Right lobe of liver (tissue), 4 donors: ENCODE measurements at regions not wholly inside any gene's neighbourhood (a gene's known extent, or its start where the extent isn't known, plus 50 kb on each side); places are given as distances from the start of the nearest gene placed in this dataset.

Experiments used
- CTCF ChIP-seq, 4 donors: fragments of 200-600 bp in 3 of 4; fragments of 450-650 bp in 1 of 4; IDR thresholded peaks; one replicate each; pipeline versions ENCODE4 v1.5.1 to v1.8.0; 2016 to 2022; ENCODE audit warnings: antibody characterized with exemption in 4 of 4, mild to moderate bottlenecking in 2 of 4
- POLR2A ChIP-seq: fragments of 450-650 bp; IDR thresholded peaks from one replicate; pipeline ENCODE4 v1.6.1; 2017; ENCODE audit warnings: antibody characterized with exemption, mild to moderate bottlenecking
- donor health status: DM: no; HTN: no; CAD: no.
- donor health status: DM: no; HTN: no; CAD: no.
- donor health status: DM: no; HTN: yes; CAD: no.

GRCh38 chr5:27463446-27464149 lies 425.2 kb upstream of the CDH9 start:
- TF ChIP-seq CTCF (IDR thresholded peaks at IDR 0.05) (no peak), POLR2A (no peak)
